H1 (cell line): ENCODE measurements at regions not wholly inside any gene's neighbourhood (a gene's known extent, or its start where the extent isn't known, plus 50 kb on each side); places are given as distances from the start of the nearest gene placed in this dataset.

ENCODE experiments used
- CTCF ChIA-PET: fragments of 300-600 bp; sonication (Branson Sonifier 250); formaldehyde crosslinking; loops from one replicate; lab custom pipeline; 2021; ENCODE audit not compliant: partially characterized antibody; lab: Charles Lee
- POLR2A ChIA-PET: fragments of 300-600 bp; sonication (Branson Sonifier 250); formaldehyde crosslinking; loops from one replicate; lab custom pipeline; 2021; ENCODE audit warnings: inconsistent platforms; ENCODE audit not compliant: partially characterized antibody; lab: Charles Lee
- DNase-seq, 2 experiments: peaks; one replicate each; pipeline versions ENCODE4 v3.0.0 to v3.0.0-alpha.2; 2010 to 2022; ENCODE audit warnings: low spot score in 2 of 2, low read depth in 1 of 2, mixed read lengths in 1 of 2
- FAIRE-seq: peaks from 2 replicates; lab custom pipeline; 2011; peaks lifted over from hg19 to GRCh38; lab: Jason Lieb, UNC
- H2AFZ ChIP-seq: 2 replicates; pipeline ENCODE4 v1.8.1; 2012; ENCODE audit warnings: low read length, inconsistent platforms
- H2AK5ac ChIP-seq: 2 replicates; pipeline ENCODE4 v1.6.1; 2013; ENCODE audit warnings: low read depth, low read length
- H2BK120ac ChIP-seq: replicated peaks from 2 replicates; pipeline ENCODE3; 2013; ENCODE audit warnings: low read depth, low read length, inconsistent platforms
- H2BK12ac ChIP-seq: 2 replicates; pipeline ENCODE4 v1.6.1; 2013; ENCODE audit warnings: low read depth, low read length
- H2BK15ac ChIP-seq: 2 replicates; pipeline ENCODE4 v1.6.1; 2013; ENCODE audit warnings: low read length
- H2BK20ac ChIP-seq: 2 replicates; pipeline ENCODE4 v1.6.1; 2013; ENCODE audit warnings: low read length
- H2BK5ac ChIP-seq: 2 replicates; pipeline ENCODE4 v1.6.1; 2013; ENCODE audit warnings: low read depth, low read length
- H3K14ac ChIP-seq: 2 replicates; pipeline ENCODE4 v1.6.1; 2013; ENCODE audit warnings: inconsistent platforms; ENCODE audit not compliant: insufficient read length
- H3K18ac ChIP-seq: 2 replicates; pipeline ENCODE4 v1.6.1; 2013; ENCODE audit warnings: low read length; ENCODE audit errors: extremely low read depth
- H3K23ac ChIP-seq: 2 replicates; pipeline ENCODE4 v1.6.1; 2013; ENCODE audit warnings: inconsistent platforms; ENCODE audit not compliant: insufficient read length
- H3K23me2 ChIP-seq: 2 replicates; pipeline ENCODE4 v1.6.1; 2013; ENCODE audit warnings: low read depth, low read length
- H3K27ac ChIP-seq: 2 replicates; pipeline ENCODE4 v1.6.1; 2011; ENCODE audit warnings: low read depth, low read length, inconsistent platforms
- H3K27me3 ChIP-seq, 4 experiments: replicated peaks in 1 of 4; 1 replicate in 1 of 4; 2 replicates in 3 of 4; pipeline versions ENCODE4 v1.6.1 to v1.8.1; 2011 to 2013; ENCODE audit warnings: low read length in 3 of 4, mild to moderate bottlenecking in 3 of 4, inconsistent platforms in 2 of 4, mixed read lengths in 2 of 4, moderate library complexity in 1 of 4; ENCODE audit not compliant: control insufficient read depth in 3 of 4, insufficient read depth in 3 of 4; ENCODE audit errors: extremely low read depth in 1 of 4
- H3K36me3 ChIP-seq, 4 experiments: 2 replicates each; pipeline versions ENCODE4 v1.6.1 to v1.8.1; 2011 to 2013; ENCODE audit warnings: mild to moderate bottlenecking in 4 of 4, low read length in 3 of 4, moderate library complexity in 2 of 4, control low read depth in 1 of 4, inconsistent platforms in 1 of 4; ENCODE audit not compliant: insufficient read depth in 4 of 4, control insufficient read depth in 2 of 4
- H3K4ac ChIP-seq: replicated peaks from 2 replicates; pipeline ENCODE3; 2013; ENCODE audit warnings: low read length, low read depth, mixed read lengths, inconsistent platforms; ENCODE audit not compliant: insufficient read length
- H3K4me1 ChIP-seq, 4 experiments: replicated peaks in 1 of 4; 1 replicate in 1 of 4; 2 replicates in 3 of 4; pipeline versions ENCODE4 v1.6.1 to v1.8.1; 2011 to 2013; ENCODE audit warnings: low read length in 3 of 4, inconsistent platforms in 2 of 4, mixed read lengths in 1 of 4; ENCODE audit not compliant: insufficient read depth in 4 of 4, control insufficient read depth in 3 of 4
- H3K4me2 ChIP-seq, 2 experiments: 2 replicates each; pipeline versions ENCODE4 v1.6.1 to v1.8.1; 2011 to 2013; ENCODE audit warnings: low read depth in 2 of 2, low read length in 2 of 2, control low read depth in 1 of 2, inconsistent platforms in 1 of 2, mild to moderate bottlenecking in 1 of 2; ENCODE audit not compliant: insufficient read depth in 1 of 2
- H3K4me3 ChIP-seq, 4 experiments: fragments of 200-600, 300-600 bp in 1 of 4; sonication (generic), shearing (Covaris generic), sonication (Bioruptor Twin) in 1 of 4; 2 replicates each; pipeline versions ENCODE4 v1.5.1 to v1.8.1; 2011 to 2016; ENCODE audit warnings: low read length in 4 of 4, low read depth in 3 of 4, control low read depth in 2 of 4, inconsistent platforms in 2 of 4, mild to moderate bottlenecking in 2 of 4, mixed read lengths in 1 of 4, moderate library complexity in 1 of 4; ENCODE audit not compliant: insufficient read depth in 2 of 4; ENCODE audit errors: extremely low read depth in 1 of 4
- H3K56ac ChIP-seq: replicated peaks from 2 replicates; pipeline ENCODE3; 2013; ENCODE audit warnings: low read depth, mild to moderate bottlenecking, mixed read lengths, low read length, inconsistent platforms; ENCODE audit not compliant: insufficient read length
- H3K79me1 ChIP-seq: 2 replicates; pipeline ENCODE4 v1.6.1; 2013; ENCODE audit warnings: low read depth, low read length, control low read depth
- H3K79me2 ChIP-seq, 2 experiments: 2 replicates each; pipeline versions ENCODE4 v1.6.1 to v1.8.1; 2012 to 2013; ENCODE audit warnings: low read length in 2 of 2, mild to moderate bottlenecking in 2 of 2, inconsistent platforms in 1 of 2; ENCODE audit not compliant: insufficient read depth in 2 of 2, control insufficient read depth in 1 of 2
- H3K9ac ChIP-seq, 4 experiments: replicated peaks in 1 of 4; 1 replicate in 1 of 4; 2 replicates in 3 of 4; pipeline versions ENCODE4 v1.6.1 to v1.8.1; 2011 to 2013; ENCODE audit warnings: low read depth in 3 of 4, low read length in 3 of 4, control low read depth in 2 of 4, mild to moderate bottlenecking in 2 of 4, moderate library complexity in 2 of 4, inconsistent platforms in 1 of 4; ENCODE audit errors: extremely low read depth in 1 of 4
- H3K9me3 ChIP-seq, 2 experiments: 2 replicates each; pipeline versions ENCODE4 v1.6.1 to v1.8.1; 2012 to 2013; ENCODE audit warnings: mild to moderate bottlenecking in 2 of 2, moderate library complexity in 2 of 2, control low read depth in 1 of 2, inconsistent platforms in 1 of 2, low read depth in 1 of 2, low read length in 1 of 2, mixed read lengths in 1 of 2; ENCODE audit not compliant: insufficient read depth in 2 of 2
- H4K20me1 ChIP-seq, 2 experiments: replicated peaks in 1 of 2; 2 replicates each; pipeline versions ENCODE3 to v1.8.1; 2011 to 2013; ENCODE audit warnings: inconsistent platforms in 2 of 2, low read length in 2 of 2, mild to moderate bottlenecking in 1 of 2; ENCODE audit not compliant: insufficient read depth in 2 of 2, control insufficient read depth in 1 of 2
- H4K5ac ChIP-seq: 2 replicates; pipeline ENCODE4 v1.6.1; 2013; ENCODE audit warnings: low read length, low read depth, mixed read lengths, inconsistent platforms; ENCODE audit not compliant: insufficient read length
- H4K8ac ChIP-seq: 2 replicates; pipeline ENCODE4 v1.8.0; 2013; ENCODE audit warnings: mild to moderate bottlenecking, moderate library complexity, low read length, inconsistent platforms; ENCODE audit not compliant: insufficient read depth; ENCODE audit errors: extremely low read depth
- H4K91ac ChIP-seq: replicated peaks from 2 replicates; pipeline ENCODE3; 2013; ENCODE audit warnings: low read length, mixed read lengths, inconsistent platforms; ENCODE audit not compliant: insufficient read length
- BRCA1 ChIP-seq: IDR thresholded peaks from 2 replicates; pipeline ENCODE4 v1.6.1; 2012; ENCODE audit warnings: low read depth, low read length, improper control_type of control experiment
- CHD2 ChIP-seq: IDR thresholded peaks from 2 replicates; pipeline ENCODE4 v1.6.1; 2012; ENCODE audit warnings: low read length, improper control_type of control experiment
- RNF2 ChIP-seq: fragments of 200-900, 300-1000 bp; sonication (generic); IDR thresholded peaks from 2 replicates; pipeline ENCODE4 v1.7.1; 2016; ENCODE audit warnings: borderline replicate concordance, low read depth, mild to moderate bottlenecking, antibody characterized with exemption, low read length; ENCODE audit not compliant: poor library complexity, severe bottlenecking; ENCODE audit errors: missing control alignments
- WGBS, 2 experiments: shearing (Covaris generic) in 1 of 2; methylation state at CpG; one replicate each; pipeline versions ENCODE4 v1.1.6 to v1.1.7; 2013 to 2015; ENCODE audit warnings: low lambda C conversion rate in 2 of 2, mixed read lengths in 2 of 2, inconsistent platforms in 1 of 2, low coverage in 1 of 2, missing lambda C conversion rate in 1 of 2; ENCODE audit not compliant: insufficient replicate concordance in 2 of 2, insufficient coverage in 1 of 2, insufficient read length in 1 of 2; ENCODE audit errors: extremely low coverage in 1 of 2, missing lambda C conversion rate in 1 of 2; 5-methylcytosine and 5-hydroxymethylcytosine counted together

GRCh38 chr2:201974171-201975100 is 59.2 kb upstream of the FZD7 start:
- Histone ChIP-seq H3K18ac (peak overlapping the region; percentile 74), H2BK12ac (peak overlapping the region; percentile 82; the same call in 1 of the 2 replicates), H3K79me2 (peaks cover 11 to 28% of the 10 kb centered on the region in 2 experiments), H2AK5ac (peak overlapping the region; percentile 66; the same call in 1 of the 2 replicates), H3K56ac (no peak overlapping the region), H3K79me1 (peaks cover 7% of the 10 kb centered on the region), H3K23me2 (peaks cover 12% of the 10 kb centered on the region), H4K8ac (no peak overlapping the region), H3K23ac (no peak overlapping the region), H2BK15ac (no peak overlapping the region), H3K4me2 (no peak overlapping the region; a peak in 2 of 4 replicates), H3K4me1 (peaks cover 23 to 46% (median 34%) of the 10 kb centered on the region in 4 experiments), H3K27ac (no peak overlapping the region), H2BK5ac (peak overlapping the region; percentile 86; the same call in 1 of the 2 replicates), H3K27me3 (no peaks in the 10 kb centered on the region), H2BK120ac (peak overlapping the region; percentile 51), H3K4me3 (no peak overlapping the region), H4K20me1 (no peaks in the 10 kb centered on the region), H3K36me3 (peaks cover 0 to 30% (median 0%) of the 10 kb centered on the region in 4 experiments; a peak in 3 of 8 replicates), H4K5ac (peak overlapping the region; percentile 16), H2BK20ac (peak overlapping the region; percentile 87), H3K9me3 (no peaks in the 10 kb centered on the region), H2AFZ (no peak overlapping the region), H4K91ac (peak overlapping the region; percentile 56), H3K4ac (no peak overlapping the region), H3K14ac (no peak overlapping the region), H3K9ac (no peak overlapping the region)
- no peak for DNase-seq
- TF ChIP-seq RNF2: no peak
- no peak for TF ChIP-seq BRCA1
- TF ChIP-seq CHD2: no peak
- FAIRE-seq: no peak
- 86% methylated on average over 12 of the region's 12 CpGs; no CpG with 5 or more reads in 1 of the 2 experiments for WGBS, 2 experiments
- ChIA-PET CTCF (interaction anchor here (0.7 to 1.8 kb wide), 8 partner anchors 9 to 114 kb away, joined by 3 to 6 read pairs (median 4); no protein-coding TSS in a partner anchor), POLR2A (interaction anchor here (0.8 to 12.1 kb wide), 9 partner anchors 9 to 65 kb away, joined by 3 to 186 read pairs (median 16); no protein-coding TSS in a partner anchor)
